WTC11 (cell line): ENCODE measurements at regions not wholly inside any gene's neighbourhood (a gene's known extent, or its start where the extent isn't known, plus 50 kb on each side); places are given as distances from the start of the nearest gene placed in this dataset.

Experiments used
- ATAC-seq: fragments of 200-7000 bp; cut with Tn5 transposase; 2 replicates; pipeline ENCODE4 v1.10.0; 2021; ENCODE audit warnings: mild to moderate bottlenecking, moderate library complexity
- CTCF ChIA-PET: fragments of 300-600 bp; sonication (Branson Sonifier 250); formaldehyde crosslinking; loops from one replicate; lab custom pipeline; 2021; ENCODE audit warnings: antibody characterized with exemption; lab: Charles Lee
- POLR2A ChIA-PET: fragments of 350-600 bp; sonication (Branson Sonifier 250); formaldehyde crosslinking; loops from one replicate; lab custom pipeline; 2021; ENCODE audit warnings: antibody characterized with exemption; lab: Charles Lee
- DNase-seq: peaks from one replicate; pipeline ENCODE4 v3.0.0; 2021; ENCODE audit warnings: low spot score
- H3K27ac Mint-ChIP-seq: 2 replicates; pipeline ENCODE4 v1.8.0; 2021; ENCODE audit warnings: mixed read lengths
- H3K27me3 Mint-ChIP-seq: 2 replicates; pipeline ENCODE4 v1.8.0; 2021; ENCODE audit warnings: low read depth, mild to moderate bottlenecking, moderate library complexity, mixed read lengths
- H3K36me3 Mint-ChIP-seq: 2 replicates; pipeline ENCODE4 v1.8.0; 2021; ENCODE audit warnings: mixed read lengths
- H3K4me1 Mint-ChIP-seq: 2 replicates; pipeline ENCODE4 v1.8.0; 2022; ENCODE audit warnings: mixed read lengths
- H3K4me3 Mint-ChIP-seq: 2 replicates; pipeline ENCODE4 v1.8.0; 2021; ENCODE audit warnings: mild to moderate bottlenecking, moderate library complexity, mixed read lengths
- H3K9me3 Mint-ChIP-seq: 2 replicates; pipeline ENCODE4 v1.8.0; 2021; ENCODE audit warnings: mixed read lengths
- CBFB ChIP-seq: sonication (generic); formaldehyde crosslinking; IDR thresholded peaks from 2 replicates; pipeline ENCODE4 v1.8.1; 2022; ENCODE audit warnings: mild to moderate bottlenecking, low read depth, missing genetic modification reagents
- FOXJ3 ChIP-seq: sonication (generic); formaldehyde crosslinking; IDR thresholded peaks from 2 replicates; pipeline ENCODE4 v1.9.0; 2021; ENCODE audit warnings: missing genetic modification reagents, mild to moderate bottlenecking, borderline replicate concordance
- FOXP1 ChIP-seq: sonication (generic); formaldehyde crosslinking; IDR thresholded peaks from 2 replicates; pipeline ENCODE4 v1.8.0; 2022; ENCODE audit warnings: missing genetic modification reagents, mild to moderate bottlenecking, moderate library complexity, borderline replicate concordance
- JUN ChIP-seq: sonication (generic); formaldehyde crosslinking; IDR thresholded peaks from 2 replicates; pipeline ENCODE4 v1.8.0; 2023; ENCODE audit warnings: mild to moderate bottlenecking, missing genetic modification reagents
- MYBL2 ChIP-seq: sonication (generic); formaldehyde crosslinking; IDR thresholded peaks from 2 replicates; pipeline ENCODE4 v1.8.1; 2023; ENCODE audit warnings: mild to moderate bottlenecking, moderate library complexity, missing genetic modification reagents
- NFATC4 ChIP-seq: fragments of 250-450 bp; sonication (Bioruptor Pico); IDR thresholded peaks from 2 replicates; pipeline ENCODE4 v1.9.0; 2021; ENCODE audit warnings: mild to moderate bottlenecking
- NR1H2 ChIP-seq: sonication (generic); formaldehyde crosslinking; IDR thresholded peaks from 2 replicates; pipeline ENCODE4 v1.9.0; 2021; ENCODE audit warnings: mild to moderate bottlenecking, moderate library complexity, missing genetic modification reagents
- PRRX2 ChIP-seq: fragments of 250-450 bp; sonication (Bioruptor Pico); IDR thresholded peaks from 2 replicates; pipeline ENCODE4 v1.8.0; 2021; ENCODE audit warnings: mild to moderate bottlenecking
- ZBTB21 ChIP-seq: sonication (generic); formaldehyde crosslinking; IDR thresholded peaks from 2 replicates; pipeline ENCODE4 v1.8.1; 2023; ENCODE audit warnings: mild to moderate bottlenecking, missing genetic modification reagents, borderline replicate concordance
- ZNF263 ChIP-seq: sonication (generic); formaldehyde crosslinking; IDR thresholded peaks from 2 replicates; pipeline ENCODE4 v1.8.1; 2022; ENCODE audit warnings: low read depth, mild to moderate bottlenecking, moderate library complexity, missing genetic modification reagents
- TF ChIP-seq, protein P1 (sequence below): sonication (generic); formaldehyde crosslinking; IDR thresholded peaks from 2 replicates; pipeline ENCODE4 v1.8.0; 2022; ENCODE audit warnings: missing genetic modification reagents
- TF ChIP-seq, protein P2 (sequence below): sonication (generic); formaldehyde crosslinking; IDR thresholded peaks from 2 replicates; pipeline ENCODE4 v1.8.1; 2022; ENCODE audit warnings: low read depth, mild to moderate bottlenecking, moderate library complexity, missing genetic modification reagents, borderline replicate concordance
- TF ChIP-seq, protein P3 (sequence below): fragments of 250-450 bp; sonication (Bioruptor Pico); conservative IDR thresholded peaks from 2 replicates; pipeline ENCODE4 v1.9.0; 2021; ENCODE audit warnings: mild to moderate bottlenecking
- TF ChIP-seq, protein P4 (sequence below): sonication (generic); formaldehyde crosslinking; IDR thresholded peaks from 2 replicates; pipeline ENCODE4 v1.8.0; 2023; ENCODE audit warnings: mild to moderate bottlenecking, missing genetic modification reagents
- TF ChIP-seq, protein P5 (sequence below): fragments of 250-450 bp; sonication (Bioruptor Pico); IDR thresholded peaks from 2 replicates; pipeline ENCODE4 v1.9.0; 2021; ENCODE audit warnings: moderate library complexity, mild to moderate bottlenecking, inconsistent platforms, borderline replicate concordance

DNA sequence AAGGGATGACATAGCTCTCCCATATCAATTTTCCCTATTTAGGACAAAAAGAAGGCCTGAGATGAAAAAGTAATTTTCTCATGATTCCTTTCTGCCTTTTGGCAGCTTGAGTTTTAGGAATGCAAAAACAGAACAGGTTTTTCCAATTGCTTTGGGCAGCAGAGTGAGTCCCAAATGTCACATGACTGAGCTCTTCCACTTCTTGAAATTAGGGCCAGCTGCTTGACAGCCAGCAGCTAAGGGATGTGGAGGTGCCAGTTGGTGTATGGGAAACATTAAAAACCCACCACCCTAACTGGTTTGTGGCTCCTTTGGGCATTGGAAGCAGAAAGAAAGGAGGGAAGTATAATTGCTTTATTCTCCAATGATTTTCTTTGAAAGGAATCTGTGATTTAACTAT is 133.8 kb upstream of the FAM20A start (continued):
- TF ChIP-seq, protein P1, sequence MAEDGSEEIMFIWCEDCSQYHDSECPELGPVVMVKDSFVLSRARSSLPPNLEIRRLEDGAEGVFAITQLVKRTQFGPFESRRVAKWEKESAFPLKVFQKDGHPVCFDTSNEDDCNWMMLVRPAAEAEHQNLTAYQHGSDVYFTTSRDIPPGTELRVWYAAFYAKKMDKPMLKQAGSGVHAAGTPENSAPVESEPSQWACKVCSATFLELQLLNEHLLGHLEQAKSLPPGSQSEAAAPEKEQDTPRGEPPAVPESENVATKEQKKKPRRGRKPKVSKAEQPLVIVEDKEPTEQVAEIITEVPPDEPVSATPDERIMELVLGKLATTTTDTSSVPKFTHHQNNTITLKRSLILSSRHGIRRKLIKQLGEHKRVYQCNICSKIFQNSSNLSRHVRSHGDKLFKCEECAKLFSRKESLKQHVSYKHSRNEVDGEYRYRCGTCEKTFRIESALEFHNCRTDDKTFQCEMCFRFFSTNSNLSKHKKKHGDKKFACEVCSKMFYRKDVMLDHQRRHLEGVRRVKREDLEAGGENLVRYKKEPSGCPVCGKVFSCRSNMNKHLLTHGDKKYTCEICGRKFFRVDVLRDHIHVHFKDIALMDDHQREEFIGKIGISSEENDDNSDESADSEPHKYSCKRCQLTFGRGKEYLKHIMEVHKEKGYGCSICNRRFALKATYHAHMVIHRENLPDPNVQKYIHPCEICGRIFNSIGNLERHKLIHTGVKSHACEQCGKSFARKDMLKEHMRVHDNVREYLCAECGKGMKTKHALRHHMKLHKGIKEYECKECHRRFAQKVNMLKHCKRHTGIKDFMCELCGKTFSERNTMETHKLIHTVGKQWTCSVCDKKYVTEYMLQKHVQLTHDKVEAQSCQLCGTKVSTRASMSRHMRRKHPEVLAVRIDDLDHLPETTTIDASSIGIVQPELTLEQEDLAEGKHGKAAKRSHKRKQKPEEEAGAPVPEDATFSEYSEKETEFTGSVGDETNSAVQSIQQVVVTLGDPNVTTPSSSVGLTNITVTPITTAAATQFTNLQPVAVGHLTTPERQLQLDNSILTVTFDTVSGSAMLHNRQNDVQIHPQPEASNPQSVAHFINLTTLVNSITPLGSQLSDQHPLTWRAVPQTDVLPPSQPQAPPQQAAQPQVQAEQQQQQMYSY (CRISPR knock-in tag): no peak
- TF ChIP-seq NFATC4 (CRISPR knock-in tag) (no peak), FOXJ3 (CRISPR knock-in tag) (no peak)
- TF ChIP-seq, protein P2, sequence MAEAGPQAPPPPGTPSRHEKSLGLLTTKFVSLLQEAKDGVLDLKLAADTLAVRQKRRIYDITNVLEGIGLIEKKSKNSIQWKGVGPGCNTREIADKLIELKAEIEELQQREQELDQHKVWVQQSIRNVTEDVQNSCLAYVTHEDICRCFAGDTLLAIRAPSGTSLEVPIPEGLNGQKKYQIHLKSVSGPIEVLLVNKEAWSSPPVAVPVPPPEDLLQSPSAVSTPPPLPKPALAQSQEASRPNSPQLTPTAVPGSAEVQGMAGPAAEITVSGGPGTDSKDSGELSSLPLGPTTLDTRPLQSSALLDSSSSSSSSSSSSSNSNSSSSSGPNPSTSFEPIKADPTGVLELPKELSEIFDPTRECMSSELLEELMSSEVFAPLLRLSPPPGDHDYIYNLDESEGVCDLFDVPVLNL: no peak

DNA sequence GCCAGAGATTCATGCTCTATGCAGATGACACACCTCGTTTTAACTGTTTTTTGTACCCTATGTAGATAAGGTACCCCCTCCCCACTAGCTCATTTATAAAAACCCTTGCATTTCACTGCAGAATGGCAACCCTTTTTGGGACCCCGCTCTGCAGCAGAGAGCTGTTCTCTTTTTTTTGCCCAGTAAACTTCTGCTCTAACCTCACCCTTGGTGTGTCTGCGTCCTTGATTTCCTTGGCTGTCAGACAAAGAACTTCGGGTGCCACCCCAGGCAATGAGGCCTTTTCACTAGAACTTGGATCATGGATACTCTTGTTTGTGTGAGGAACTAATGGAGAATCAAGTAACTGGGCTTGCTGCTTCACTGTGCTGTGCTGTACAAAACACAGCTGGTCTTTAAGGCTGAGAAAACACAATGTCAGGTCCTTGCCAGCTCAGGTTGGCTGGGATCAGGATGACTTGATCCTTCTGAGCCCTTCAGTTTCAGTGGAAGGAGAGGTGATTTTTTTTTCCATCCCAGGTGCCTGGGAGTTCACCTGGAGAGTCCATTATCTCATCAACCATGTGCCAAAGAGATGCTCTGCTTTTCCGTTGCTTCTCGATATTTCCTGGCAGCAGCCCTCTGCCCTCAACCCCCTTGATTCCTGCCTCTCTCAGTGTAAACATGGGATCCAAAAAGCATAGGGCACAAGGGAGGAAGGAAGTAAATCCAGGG is 133.2 kb upstream of the FAM20A start:
- Mint-ChIP-seq H3K36me3 (peaks cover 38% of the 10 kb centered on the region), H3K9me3 (peaks cover 46% of the 10 kb centered on the region), H3K27ac (peak overlapping the region; percentile 50; the same call in 1 of the 2 replicates), H3K4me3 (no peak overlapping the region), H3K27me3 (no peaks in the 10 kb centered on the region; the same call in none of the 2 replicates), H3K4me1 (peaks cover 46% of the 10 kb centered on the region)
- ChIA-PET POLR2A (no interaction called here), CTCF (no interaction called here)
- no peak for DNase-seq
- TF ChIP-seq JUN (CRISPR knock-in tag) (no peak), ZNF263 (CRISPR knock-in tag) (no peak), NR1H2 (CRISPR knock-in tag) (no peak), PRRX2 (CRISPR knock-in tag) (no peak), FOXP1 (CRISPR knock-in tag) (no peak), MYBL2 (CRISPR knock-in tag) (no peak), ZBTB21 (CRISPR knock-in tag) (no peak), CBFB (no peak)
- TF ChIP-seq, protein P3, sequence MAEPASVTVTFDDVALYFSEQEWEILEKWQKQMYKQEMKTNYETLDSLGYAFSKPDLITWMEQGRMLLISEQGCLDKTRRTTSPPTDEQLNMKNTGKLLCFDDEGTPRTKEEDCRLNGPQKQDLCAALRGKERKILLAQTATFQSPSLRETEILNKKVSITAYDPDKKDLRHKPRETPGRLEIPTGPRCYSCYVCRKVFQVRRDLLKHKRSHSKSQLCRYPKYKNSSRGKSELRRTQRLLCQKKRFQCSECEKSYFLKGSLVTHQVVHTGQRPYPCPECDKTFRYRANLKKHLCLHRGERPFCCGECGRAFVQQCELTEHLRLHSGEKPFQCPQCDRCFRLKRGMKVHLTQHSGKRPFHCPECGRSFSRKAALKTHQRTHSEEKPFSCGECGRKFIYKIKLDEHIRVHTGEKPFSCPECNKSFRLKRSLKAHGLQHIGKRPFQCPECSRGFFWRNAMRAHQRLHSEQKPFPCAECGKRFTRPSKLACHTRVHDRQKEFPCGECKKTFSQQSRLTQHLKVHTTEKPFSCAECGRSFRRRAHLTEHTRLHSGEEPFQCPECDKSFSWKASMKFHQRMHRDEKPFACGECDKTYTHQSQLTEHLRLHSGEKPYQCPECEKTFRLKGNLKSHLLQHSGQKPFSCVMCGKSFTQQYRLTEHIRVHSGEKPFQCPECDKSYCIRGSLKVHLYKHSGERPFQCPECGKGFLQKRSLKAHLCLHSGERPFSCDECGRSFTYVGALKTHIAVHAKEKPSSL (CRISPR knock-in tag): no peak
- TF ChIP-seq, protein P4, sequence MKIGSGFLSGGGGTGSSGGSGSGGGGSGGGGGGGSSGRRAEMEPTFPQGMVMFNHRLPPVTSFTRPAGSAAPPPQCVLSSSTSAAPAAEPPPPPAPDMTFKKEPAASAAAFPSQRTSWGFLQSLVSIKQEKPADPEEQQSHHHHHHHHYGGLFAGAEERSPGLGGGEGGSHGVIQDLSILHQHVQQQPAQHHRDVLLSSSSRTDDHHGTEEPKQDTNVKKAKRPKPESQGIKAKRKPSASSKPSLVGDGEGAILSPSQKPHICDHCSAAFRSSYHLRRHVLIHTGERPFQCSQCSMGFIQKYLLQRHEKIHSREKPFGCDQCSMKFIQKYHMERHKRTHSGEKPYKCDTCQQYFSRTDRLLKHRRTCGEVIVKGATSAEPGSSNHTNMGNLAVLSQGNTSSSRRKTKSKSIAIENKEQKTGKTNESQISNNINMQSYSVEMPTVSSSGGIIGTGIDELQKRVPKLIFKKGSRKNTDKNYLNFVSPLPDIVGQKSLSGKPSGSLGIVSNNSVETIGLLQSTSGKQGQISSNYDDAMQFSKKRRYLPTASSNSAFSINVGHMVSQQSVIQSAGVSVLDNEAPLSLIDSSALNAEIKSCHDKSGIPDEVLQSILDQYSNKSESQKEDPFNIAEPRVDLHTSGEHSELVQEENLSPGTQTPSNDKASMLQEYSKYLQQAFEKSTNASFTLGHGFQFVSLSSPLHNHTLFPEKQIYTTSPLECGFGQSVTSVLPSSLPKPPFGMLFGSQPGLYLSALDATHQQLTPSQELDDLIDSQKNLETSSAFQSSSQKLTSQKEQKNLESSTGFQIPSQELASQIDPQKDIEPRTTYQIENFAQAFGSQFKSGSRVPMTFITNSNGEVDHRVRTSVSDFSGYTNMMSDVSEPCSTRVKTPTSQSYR (CRISPR knock-in tag): no peak
- TF ChIP-seq, protein P5, sequence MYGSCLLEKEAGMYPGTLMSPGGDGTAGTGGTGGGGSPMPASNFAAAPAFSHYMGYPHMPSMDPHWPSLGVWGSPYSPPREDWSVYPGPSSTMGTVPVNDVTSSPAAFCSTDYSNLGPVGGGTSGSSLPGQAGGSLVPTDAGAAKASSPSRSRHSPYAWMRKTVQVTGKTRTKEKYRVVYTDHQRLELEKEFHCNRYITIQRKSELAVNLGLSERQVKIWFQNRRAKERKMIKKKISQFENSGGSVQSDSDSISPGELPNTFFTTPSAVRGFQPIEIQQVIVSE (CRISPR knock-in tag): no peak
- ATAC-seq: no peak
